Testis (tissue), 2 donors: ENCODE measurements at regions not wholly inside any gene's neighbourhood (a gene's known extent, or its start where the extent isn't known, plus 50 kb on each side); places are given as distances from the start of the nearest gene placed in this dataset.

ENCODE experiments used
- DNase-seq: peaks from one replicate; pipeline ENCODE4 v3.0.0-alpha.2; 2019
- H3K27ac ChIP-seq, 2 donors: fragments of 200-600 bp; sonication (generic); one replicate each; pipeline ENCODE4 v1.5.1; 2019
- H3K27me3 ChIP-seq: fragments of 200-600 bp; sonication (generic); one replicate; pipeline ENCODE4 v1.5.1; 2019
- H3K36me3 ChIP-seq: fragments of 200-600 bp; sonication (generic); one replicate; pipeline ENCODE4 v1.5.1; 2017; ENCODE audit warnings: low read depth; ENCODE audit errors: missing control alignments
- H3K4me1 ChIP-seq: fragments of 200-600 bp; sonication (generic); one replicate; pipeline ENCODE4 v1.5.1; 2019
- H3K4me3 ChIP-seq, 2 donors: fragments of 200-600 bp; sonication (generic); one replicate each; pipeline ENCODE4 v1.5.1; 2017 to 2019
- H3K9me3 ChIP-seq: fragments of 200-600 bp; sonication (generic); one replicate; pipeline ENCODE4 v1.5.1; 2017
- CTCF ChIP-seq, 3 experiments: fragments of 450-650 bp in 2 of 3; fragments of 200-600 bp in 1 of 3; sonication (generic) in 1 of 3; IDR thresholded peaks; one replicate each; pipeline ENCODE4 v1.5.1; 2016 to 2019; ENCODE audit warnings: antibody characterized with exemption in 3 of 3, mild to moderate bottlenecking in 2 of 3, moderate library complexity in 1 of 3
- POLR2A ChIP-seq: fragments of 450-650 bp; IDR thresholded peaks from one replicate; pipeline ENCODE4 v1.6.1; 2017; ENCODE audit warnings: antibody characterized with exemption, mild to moderate bottlenecking, moderate library complexity
- WGBS, 2 donors: methylation state at CpG; one replicate each; pipeline ENCODE4 v1.1.5; 2018; 5-methylcytosine and 5-hydroxymethylcytosine counted together
- intact Hi-C: fragments of 100-400 bp; cut with DNase I; formaldehyde crosslinking; loops from one replicate; pipeline ENCODE4 v1.15.1; 2023; ENCODE audit warnings: low total_unique reads

GRCh38 chr12:102543494-102544485, 63.4 kb upstream of the IGF1 start:
- 76 to 79% methylated on average over 5 of the region's 5 CpGs for WGBS, 2 donors
- intact Hi-C loops = no loop called here
- peak overlapping the region; percentile 82 to 84 for H3K27ac ChIP-seq
- H3K36me3 ChIP-seq = no peaks in the 10 kb centered on the region
- H3K4me3 ChIP-seq = no peak overlapping the region
- no peaks in the 10 kb centered on the region for H3K27me3 ChIP-seq
- TF ChIP-seq POLR2A = no peak
- peak in 1 of 3 experiments; percentile 8 for TF ChIP-seq CTCF (IDR thresholded peaks at IDR 0.05)
- H3K4me1 ChIP-seq = peaks cover 23% of the 10 kb centered on the region
- no peak for DNase-seq
- H3K9me3 ChIP-seq = no peaks in the 10 kb centered on the region

- Histone ChIP-seq H3K27ac (peak overlapping the region; percentile 82 to 84), H3K36me3 (no peaks in the 10 kb centered on the region), H3K27me3 (no peaks in the 10 kb centered on the region), H3K9me3 (no peaks in the 10 kb centered on the region), H3K4me3 (no peak overlapping the region), H3K4me1 (peaks cover 17% of the 10 kb centered on the region)
- WGBS, 2 donors = 29 to 31% methylated on average over 6 of the region's 6 CpGs
- peak; percentile 83 for DNase-seq
- TF ChIP-seq CTCF (IDR thresholded peaks at IDR 0.05) = no peak
- TF ChIP-seq POLR2A = no peak
- intact Hi-C loops = no loop called here
These were observed 62.6 kb upstream of the IGF1 start for GRCh38 chr12:102542816-102543440.

- DNase-seq = no peak
- no peaks in the 10 kb centered on the region for H3K27me3 ChIP-seq
- no peak for TF ChIP-seq POLR2A
- no peak for TF ChIP-seq CTCF (IDR thresholded peaks at IDR 0.05)
- no peaks in the 10 kb centered on the region for H3K9me3 ChIP-seq
- no peak overlapping the region for H3K27ac ChIP-seq
- intact Hi-C loops = no loop called here
- H3K4me3 ChIP-seq = no peak overlapping the region
- 71 to 77% methylated on average over 3 of the region's 3 CpGs for WGBS, 2 donors
- no peaks in the 10 kb centered on the region for H3K36me3 ChIP-seq
- H3K4me1 ChIP-seq = peaks cover 17% of the 10 kb centered on the region
These were observed 60.5 kb upstream of the IGF1 start for GRCh38 chr12:102540815-102541385.

- intact Hi-C loops = no loop called here
- Histone ChIP-seq H3K4me1 (peaks cover 17% of the 10 kb centered on the region), H3K4me3 (no peak overlapping the region), H3K36me3 (no peaks in the 10 kb centered on the region), H3K27me3 (no peaks in the 10 kb centered on the region), H3K9me3 (no peaks in the 10 kb centered on the region), H3K27ac (no peak overlapping the region)
- DNase-seq = peak; percentile 41
- WGBS, 2 donors = 62 to 67% methylated on average over 10 of the region's 10 CpGs
- no peak for TF ChIP-seq POLR2A
- no peak for TF ChIP-seq CTCF (IDR thresholded peaks at IDR 0.05)
These were observed 59.5 kb upstream of the IGF1 start for GRCh38 chr12:102539651-102540553.
